Gastrocnemius medialis (tissue), 4 donors: ENCODE measurements at regions not wholly inside any gene's neighbourhood (a gene's known extent, or its start where the extent isn't known, plus 50 kb on each side); places are given as distances from the start of the nearest gene placed in this dataset.

Experiments
- POLR2A ChIP-seq, 2 donors: fragments of 450-650 bp; IDR thresholded peaks; one replicate each; pipeline ENCODE4 v1.6.1; 2017; ENCODE audit warnings: antibody characterized with exemption in 2 of 2, mild to moderate bottlenecking in 2 of 2, moderate library complexity in 2 of 2
- TF ChIP-seq, protein P1 (sequence below), 5 experiments: fragments of 450-650 bp in 3 of 5; fragments of 200-600 bp in 2 of 5; sonication (generic) in 2 of 5; IDR thresholded peaks in 4 of 5; conservative IDR thresholded peaks in 1 of 5; 1 replicate in 4 of 5; 2 replicates in 1 of 5; pipeline ENCODE4 v1.5.1; 2016 to 2019; ENCODE audit warnings: antibody characterized with exemption in 5 of 5, mild to moderate bottlenecking in 3 of 5, moderate library complexity in 3 of 5

DNA sequence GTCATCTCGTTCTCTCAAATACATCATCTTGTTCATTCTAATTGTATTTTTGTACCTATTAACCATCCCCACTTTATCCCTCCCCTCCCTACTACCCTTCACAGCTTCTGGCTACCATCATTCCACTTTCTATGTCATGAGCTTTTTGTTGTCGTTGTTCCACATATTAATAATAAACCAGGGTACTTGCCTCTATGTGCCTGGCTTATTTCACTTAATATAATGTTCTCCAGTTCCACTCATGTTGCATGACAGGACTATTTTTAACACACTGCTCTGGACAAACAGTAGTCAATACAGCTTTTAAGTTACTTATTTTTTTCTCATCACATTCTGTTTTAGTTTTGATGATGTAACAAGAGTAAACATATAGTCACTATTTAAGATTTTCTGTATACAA lies 872.3 kb downstream of the SLITRK1 start:
- TF ChIP-seq POLR2A (IDR thresholded peaks at IDR 0.05), result no peak
- TF ChIP-seq, protein P1, sequence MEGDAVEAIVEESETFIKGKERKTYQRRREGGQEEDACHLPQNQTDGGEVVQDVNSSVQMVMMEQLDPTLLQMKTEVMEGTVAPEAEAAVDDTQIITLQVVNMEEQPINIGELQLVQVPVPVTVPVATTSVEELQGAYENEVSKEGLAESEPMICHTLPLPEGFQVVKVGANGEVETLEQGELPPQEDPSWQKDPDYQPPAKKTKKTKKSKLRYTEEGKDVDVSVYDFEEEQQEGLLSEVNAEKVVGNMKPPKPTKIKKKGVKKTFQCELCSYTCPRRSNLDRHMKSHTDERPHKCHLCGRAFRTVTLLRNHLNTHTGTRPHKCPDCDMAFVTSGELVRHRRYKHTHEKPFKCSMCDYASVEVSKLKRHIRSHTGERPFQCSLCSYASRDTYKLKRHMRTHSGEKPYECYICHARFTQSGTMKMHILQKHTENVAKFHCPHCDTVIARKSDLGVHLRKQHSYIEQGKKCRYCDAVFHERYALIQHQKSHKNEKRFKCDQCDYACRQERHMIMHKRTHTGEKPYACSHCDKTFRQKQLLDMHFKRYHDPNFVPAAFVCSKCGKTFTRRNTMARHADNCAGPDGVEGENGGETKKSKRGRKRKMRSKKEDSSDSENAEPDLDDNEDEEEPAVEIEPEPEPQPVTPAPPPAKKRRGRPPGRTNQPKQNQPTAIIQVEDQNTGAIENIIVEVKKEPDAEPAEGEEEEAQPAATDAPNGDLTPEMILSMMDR (IDR thresholded peaks at IDR 0.05 in 4 of 5, conservative IDR thresholded peaks at IDR 0.05 in 1 of 5), result no peak
